Endothelial cell of umbilical vein (primary cell): ENCODE measurements at regions not wholly inside any gene's neighbourhood (a gene's known extent, or its start where the extent isn't known, plus 50 kb on each side); places are given as distances from the start of the nearest gene placed in this dataset.

Experiments used
- BruUV-seq: library from RNA; stranded (reverse); fragments of 400-500 nt; replicated peaks from 2 replicates; lab custom pipeline; 2021; lab: Mats Ljungman, UMichigan
- CTCF ChIA-PET: fragments of 300-600, 350-600 bp; sonication (Branson Sonifier 250); formaldehyde crosslinking; loops from one replicate; lab custom pipeline; 2021; ENCODE audit warnings: antibody characterized with exemption, inconsistent platforms; lab: Charles Lee
- POLR2A ChIA-PET: fragments of 300-600, 350-600 bp; sonication (Branson Sonifier 250); formaldehyde crosslinking; loops from one replicate; lab custom pipeline; 2021; ENCODE audit warnings: antibody characterized with exemption, inconsistent platforms; lab: Charles Lee
- DNase-seq: peaks from one replicate; pipeline ENCODE4 v3.0.0-alpha.2; 2011; ENCODE audit warnings: low read depth, low spot score
- FAIRE-seq: peaks from 2 replicates; lab custom pipeline; 2011; peaks lifted over from hg19 to GRCh38; lab: Jason Lieb, UNC
- H2AFZ ChIP-seq: 2 replicates; pipeline ENCODE4 v1.6.0; 2012; ENCODE audit warnings: low read depth, low read length, control low read depth, inconsistent platforms
- H3K27ac ChIP-seq: 2 replicates; pipeline ENCODE4 v1.5.1; 2011; ENCODE audit warnings: low read depth, mild to moderate bottlenecking, control low read depth, low read length, moderate library complexity; ENCODE audit not compliant: insufficient read depth
- H3K27me3 ChIP-seq, 2 experiments: 2 replicates each; pipeline versions ENCODE4 v1.6.0 to v1.6.1; 2011; ENCODE audit warnings: low read length in 2 of 2, mixed read lengths in 1 of 2; ENCODE audit not compliant: control insufficient read depth in 2 of 2, insufficient read depth in 2 of 2
- H3K36me3 ChIP-seq, 2 experiments: 2 replicates in 1 of 2; 3 replicates in 1 of 2; pipeline ENCODE4 v1.5.1; 2011; ENCODE audit warnings: low read length in 2 of 2, mild to moderate bottlenecking in 1 of 2, moderate library complexity in 1 of 2; ENCODE audit not compliant: control insufficient read depth in 2 of 2, insufficient read depth in 2 of 2; ENCODE audit errors: extremely low read depth in 1 of 2
- H3K4me1 ChIP-seq: 3 replicates; pipeline ENCODE4 v1.5.1; 2011; ENCODE audit warnings: mild to moderate bottlenecking, low read length; ENCODE audit not compliant: control insufficient read depth, insufficient read depth; ENCODE audit errors: extremely low read depth
- H3K4me2 ChIP-seq: 2 replicates; pipeline ENCODE4 v1.6.1; 2011; ENCODE audit warnings: low read length, control low read depth, mixed read lengths; ENCODE audit not compliant: insufficient read depth
- H3K4me3 ChIP-seq, 3 experiments: fragments of 200-600 bp in 1 of 3; sonication (generic), shearing (Covaris generic) in 1 of 3; replicated peaks in 1 of 3; 2 replicates each; pipeline ENCODE4 v1.5.1; 2011 to 2016; ENCODE audit warnings: control low read depth in 3 of 3, low read length in 3 of 3, mild to moderate bottlenecking in 2 of 3, inconsistent platforms in 1 of 3, low read depth in 1 of 3, moderate library complexity in 1 of 3; ENCODE audit not compliant: insufficient read depth in 1 of 3
- H3K79me2 ChIP-seq: 2 replicates; pipeline ENCODE4 v1.6.0; 2012; ENCODE audit warnings: low read length, inconsistent platforms; ENCODE audit not compliant: control insufficient read depth, insufficient read depth
- H3K9ac ChIP-seq: replicated peaks from 2 replicates; pipeline ENCODE3; 2011; ENCODE audit warnings: low read length, control low read depth; ENCODE audit not compliant: insufficient read depth; ENCODE audit errors: extremely low read depth
- H3K9me1 ChIP-seq: replicated peaks from 3 replicates; pipeline ENCODE4 v1.6.0; 2011; ENCODE audit warnings: mild to moderate bottlenecking, low read length; ENCODE audit not compliant: control insufficient read depth, insufficient read depth; ENCODE audit errors: extremely low read depth
- H3K9me3 ChIP-seq: replicated peaks from 2 replicates; pipeline ENCODE4 v1.5.1; 2012; ENCODE audit warnings: low read length, inconsistent platforms; ENCODE audit not compliant: control insufficient read depth, insufficient read depth
- H4K20me1 ChIP-seq: replicated peaks from 2 replicates; pipeline ENCODE3; 2011; ENCODE audit warnings: mild to moderate bottlenecking, low read length; ENCODE audit not compliant: control insufficient read depth, insufficient read depth; ENCODE audit errors: extremely low read depth
- EZH2 ChIP-seq: IDR thresholded peaks from 2 replicates; pipeline ENCODE4 v1.6.1; 2012; ENCODE audit warnings: borderline replicate concordance, low read depth, mild to moderate bottlenecking, moderate library complexity, low read length, inconsistent platforms; ENCODE audit not compliant: severe bottlenecking
- FOS ChIP-seq: IDR thresholded peaks from 2 replicates; pipeline ENCODE4 v1.6.1; 2011; ENCODE audit warnings: mild to moderate bottlenecking, low read length, moderate library complexity, borderline replicate concordance; ENCODE audit not compliant: insufficient read depth
- GATA2 ChIP-seq: IDR thresholded peaks from 2 replicates; pipeline ENCODE4 v1.7.0; 2011; ENCODE audit warnings: low read depth, mild to moderate bottlenecking, moderate library complexity, mixed read lengths, low read length; ENCODE audit not compliant: insufficient read length, insufficient read depth
- JUN ChIP-seq: IDR thresholded peaks from 2 replicates; pipeline ENCODE4 v1.6.1; 2011; ENCODE audit warnings: borderline replicate concordance, low read depth; ENCODE audit not compliant: insufficient read length, insufficient read depth
- MYC ChIP-seq: IDR thresholded peaks from one replicate; pipeline ENCODE4 v1.6.1; 2011; ENCODE audit warnings: mild to moderate bottlenecking, low read depth, low read length
- POLR2A ChIP-seq: IDR thresholded peaks from 2 replicates; pipeline ENCODE4 v1.6.1; 2012; ENCODE audit warnings: low read depth, mild to moderate bottlenecking, control low read depth, low read length
- POLR2AphosphoS5 ChIP-seq: IDR thresholded peaks from 2 replicates; pipeline ENCODE4 v1.6.1; 2012; ENCODE audit warnings: low read depth, mild to moderate bottlenecking, control low read depth, low read length, moderate library complexity; ENCODE audit not compliant: insufficient read depth
- dilution Hi-C: fragments of 300-500 bp; cut with MboI; formaldehyde crosslinking; loops from one replicate; pipeline ENCODE4 v1.15.0; 2019; ENCODE audit warnings: low sequenced_read_pairs; ENCODE audit not compliant: extremely low pct_ligation_motif_present
- intact Hi-C: fragments of 100-400 bp; cut with micrococcal nuclease; formaldehyde crosslinking; loops from one replicate; pipeline ENCODE4 v1.10.0; 2022
- TF ChIP-seq, protein P1 (sequence below): IDR thresholded peaks from 2 replicates; pipeline ENCODE4 v1.6.1; 2011; ENCODE audit not compliant: insufficient read depth, insufficient read length
- TF ChIP-seq, protein P2 (sequence below), 2 donors: IDR thresholded peaks; 1 replicate in 1 of 2; 2 replicates in 1 of 2; pipeline ENCODE4 v1.5.1; 2011; ENCODE audit warnings: low read length in 2 of 2, mild to moderate bottlenecking in 2 of 2, moderate library complexity in 2 of 2, control low read depth in 1 of 2, inconsistent platforms in 1 of 2, low read depth in 1 of 2; ENCODE audit not compliant: insufficient read depth in 1 of 2; ENCODE audit errors: extremely low read depth in 1 of 2

DNA sequence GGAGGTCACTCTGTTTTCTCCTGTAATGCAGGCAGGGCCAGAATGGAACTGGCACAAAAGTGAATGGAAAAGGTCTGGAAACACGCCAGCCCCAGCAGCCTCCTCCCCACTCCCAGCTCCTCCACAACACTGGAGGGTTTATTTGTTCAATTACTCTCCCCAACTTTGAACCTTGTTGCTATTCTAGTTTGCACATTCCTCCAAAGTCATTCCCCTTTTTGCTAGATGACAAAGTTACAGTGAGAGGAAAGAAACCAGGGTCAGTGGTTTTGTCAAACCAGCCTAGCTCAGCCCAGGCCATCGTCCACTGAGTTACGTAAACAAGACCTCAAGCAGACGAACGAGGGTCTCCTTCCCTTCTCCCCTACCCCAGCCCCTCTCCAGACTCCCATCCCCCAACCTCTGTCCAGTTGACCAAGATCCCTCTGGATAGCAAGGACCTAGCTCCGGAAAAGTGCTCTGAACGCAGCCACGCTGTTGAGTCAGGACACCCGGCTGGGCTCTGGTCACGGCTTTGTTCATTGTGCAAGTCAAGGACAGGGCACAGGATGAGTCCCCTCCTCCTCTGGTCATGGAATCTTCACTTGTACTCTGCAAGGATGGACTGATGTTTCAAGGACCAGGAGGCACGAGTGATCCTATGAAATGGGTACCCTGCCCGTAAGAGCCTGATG lies 180.0 kb downstream of the USP12 start:
- H4K20me1 ChIP-seq, result no peaks in the 10 kb centered on the region
- H2AFZ ChIP-seq, result no peak overlapping the region
- H3K4me3 ChIP-seq, result no peak overlapping the region
- H3K9me1 ChIP-seq, result no peaks in the 10 kb centered on the region
- dilution Hi-C loops (no loop called here), intact Hi-C loops (no loop called here)
- no peak for DNase-seq
- ChIA-PET POLR2A (no interaction called here), CTCF (interaction anchor here (9.8 kb wide), 1 partner anchor 366 kb away, joined by 343 read pairs; no protein-coding TSS in a partner anchor)
- no peaks in the 10 kb centered on the region for H3K9me3 ChIP-seq
- no peak for FAIRE-seq
- H3K4me2 ChIP-seq, result no peak overlapping the region
- TF ChIP-seq, protein P1, sequence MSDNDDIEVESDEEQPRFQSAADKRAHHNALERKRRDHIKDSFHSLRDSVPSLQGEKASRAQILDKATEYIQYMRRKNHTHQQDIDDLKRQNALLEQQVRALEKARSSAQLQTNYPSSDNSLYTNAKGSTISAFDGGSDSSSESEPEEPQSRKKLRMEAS, result no peak
- TF ChIP-seq POLR2A (no peak), GATA2 (no peak), MYC (no peak), EZH2 (no peak), JUN (no peak), POLR2AphosphoS5 (no peak), FOS (no peak)
- TF ChIP-seq, protein P2, sequence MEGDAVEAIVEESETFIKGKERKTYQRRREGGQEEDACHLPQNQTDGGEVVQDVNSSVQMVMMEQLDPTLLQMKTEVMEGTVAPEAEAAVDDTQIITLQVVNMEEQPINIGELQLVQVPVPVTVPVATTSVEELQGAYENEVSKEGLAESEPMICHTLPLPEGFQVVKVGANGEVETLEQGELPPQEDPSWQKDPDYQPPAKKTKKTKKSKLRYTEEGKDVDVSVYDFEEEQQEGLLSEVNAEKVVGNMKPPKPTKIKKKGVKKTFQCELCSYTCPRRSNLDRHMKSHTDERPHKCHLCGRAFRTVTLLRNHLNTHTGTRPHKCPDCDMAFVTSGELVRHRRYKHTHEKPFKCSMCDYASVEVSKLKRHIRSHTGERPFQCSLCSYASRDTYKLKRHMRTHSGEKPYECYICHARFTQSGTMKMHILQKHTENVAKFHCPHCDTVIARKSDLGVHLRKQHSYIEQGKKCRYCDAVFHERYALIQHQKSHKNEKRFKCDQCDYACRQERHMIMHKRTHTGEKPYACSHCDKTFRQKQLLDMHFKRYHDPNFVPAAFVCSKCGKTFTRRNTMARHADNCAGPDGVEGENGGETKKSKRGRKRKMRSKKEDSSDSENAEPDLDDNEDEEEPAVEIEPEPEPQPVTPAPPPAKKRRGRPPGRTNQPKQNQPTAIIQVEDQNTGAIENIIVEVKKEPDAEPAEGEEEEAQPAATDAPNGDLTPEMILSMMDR (IDR thresholded peaks at IDR 0.05; ENCODE audit: extremely low read depth in 1 of 2, insufficient read depth in 1 of 2, low read depth in 1 of 2, low read length in 2 of 2), result no peak
- no peaks in the 10 kb centered on the region for H3K36me3 ChIP-seq
- H3K79me2 ChIP-seq, result no peaks in the 10 kb centered on the region
- BruUV-seq, result no TSS peak
- no peak overlapping the region for H3K9ac ChIP-seq
- no peaks in the 10 kb centered on the region for H3K4me1 ChIP-seq
- H3K27me3 ChIP-seq, result peaks cover 2 to 12% of the 10 kb centered on the region in 2 experiments
- H3K27ac ChIP-seq, result no peak overlapping the region
